HG03095 (cell line): ENCODE measurements at regions not wholly inside any gene's neighbourhood (a gene's known extent, or its start where the extent isn't known, plus 50 kb on each side); places are given as distances from the start of the nearest gene placed in this dataset.

Experiments used
- ATAC-seq: cut with Tn5 transposase; IDR thresholded peaks from one replicate; pipeline ENCODE4 v1.9.1; 2021; ENCODE audit warnings: moderate library complexity; ENCODE audit not compliant: unreplicated experiment

DNA sequence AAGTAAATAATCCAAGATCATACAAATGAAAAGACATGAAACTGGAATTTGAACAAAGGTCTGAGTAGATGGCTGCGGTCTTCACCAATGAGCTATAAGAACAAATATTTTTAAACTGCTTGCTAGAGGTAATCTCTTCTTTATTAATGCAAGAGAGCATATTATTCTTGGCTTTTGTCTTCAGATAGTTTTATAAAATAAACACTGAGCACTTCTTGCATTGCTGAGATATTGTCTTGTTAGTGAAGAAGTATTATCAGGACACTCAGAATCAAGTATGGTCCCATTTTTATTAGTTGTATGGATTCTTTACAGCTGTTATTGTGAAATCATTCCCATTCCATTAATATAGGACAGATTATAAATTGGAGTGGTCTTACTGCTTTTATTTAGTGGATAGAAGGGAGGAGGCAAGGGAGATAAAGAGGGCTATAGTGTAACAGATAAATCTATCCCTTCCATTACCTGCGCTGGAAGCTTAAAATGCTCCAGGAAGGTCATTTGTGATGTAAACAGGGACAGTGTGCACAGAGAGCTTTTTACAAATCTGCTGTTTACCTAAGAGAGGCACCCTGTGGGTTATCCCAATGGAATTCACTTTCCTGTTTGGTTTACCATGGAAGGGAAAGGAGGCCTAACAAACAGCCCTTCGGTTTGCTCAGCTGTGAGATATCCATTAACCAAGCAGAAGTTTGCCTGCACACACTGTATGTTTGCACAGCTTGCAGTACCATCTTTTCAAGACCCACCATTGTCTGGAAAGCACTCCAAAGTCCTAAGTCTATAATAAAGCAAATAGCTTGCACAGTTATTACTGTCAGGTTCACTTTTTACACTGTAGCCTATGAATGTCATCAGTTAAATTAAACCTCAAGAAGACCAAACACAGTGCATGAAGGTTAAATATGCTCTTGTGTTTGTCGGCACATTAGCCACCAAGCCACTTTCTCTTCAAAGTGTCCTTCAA, 347.7 kb upstream of the TGFBR2 start:
- ATAC-seq = no peak

DNA sequence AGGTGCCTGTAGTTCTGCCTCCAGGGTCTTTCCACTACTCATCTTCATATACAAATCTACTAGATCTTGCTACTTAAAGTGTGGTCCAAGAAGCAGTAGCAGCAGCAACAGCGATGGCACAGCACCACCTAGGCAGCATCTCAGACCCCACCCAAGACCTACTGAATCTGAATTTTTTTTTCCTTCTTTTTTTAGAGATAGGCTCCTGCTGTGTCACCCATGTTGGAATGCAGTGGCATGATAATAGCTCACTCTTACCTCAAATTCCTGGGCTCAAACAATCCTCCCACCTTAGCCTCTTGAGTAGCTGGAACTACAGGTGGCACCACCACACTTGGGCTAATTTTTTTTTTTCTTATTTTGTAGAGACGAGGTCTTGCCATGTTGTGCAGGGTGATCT, 346.7 kb upstream of the TGFBR2 start:
- ATAC-seq = no peak

DNA sequence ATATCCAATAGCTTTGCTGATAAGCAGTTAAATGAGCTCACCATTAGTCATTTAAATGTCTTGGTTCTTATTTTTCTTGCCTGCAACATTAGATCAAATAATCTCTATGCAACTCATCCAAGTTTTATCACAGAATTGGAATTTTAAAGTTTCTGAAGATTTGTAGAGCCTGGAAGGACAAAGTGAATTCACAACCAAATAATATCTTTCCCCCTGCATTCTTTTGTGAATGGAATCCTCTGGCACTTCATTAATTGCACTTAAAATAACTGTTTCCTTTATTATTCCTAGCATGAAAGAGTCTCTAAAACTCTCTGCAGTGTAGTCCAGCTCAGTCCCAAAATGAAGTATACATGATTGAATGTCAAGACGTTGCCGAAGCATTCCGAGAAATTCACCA, 345.6 kb upstream of the TGFBR2 start:
- no peak for ATAC-seq

DNA sequence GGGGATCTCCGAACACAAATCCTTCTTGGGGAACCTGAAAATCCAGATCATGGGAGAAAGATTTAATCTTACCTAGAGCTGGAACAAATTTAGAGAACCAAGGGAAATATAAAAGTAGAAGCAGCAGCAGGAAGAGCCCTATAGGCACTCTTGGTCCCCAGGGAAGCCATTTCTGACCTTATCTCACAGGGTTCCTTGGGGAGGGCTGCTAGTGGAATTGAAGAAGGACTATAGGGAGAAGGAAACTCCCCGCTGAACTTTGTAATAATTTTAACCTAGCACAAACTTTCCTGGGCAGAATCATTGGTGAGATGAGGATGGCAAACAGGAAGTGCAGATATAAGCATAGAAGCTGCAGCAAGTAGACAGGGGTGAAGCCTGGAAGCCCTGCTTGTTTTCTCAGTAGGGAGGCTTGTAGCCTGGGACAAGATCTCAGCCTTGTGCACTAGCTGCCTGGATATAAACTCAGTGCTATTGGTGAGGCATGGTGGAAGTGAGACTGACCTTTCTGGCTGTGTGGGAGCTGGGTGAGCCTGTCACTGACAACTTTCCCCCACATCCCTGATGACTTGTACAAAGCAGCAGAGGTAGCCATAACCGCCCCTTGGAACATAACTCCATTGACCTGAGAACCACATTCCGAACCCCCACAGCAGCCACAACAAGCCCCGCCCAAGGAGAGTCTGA, 343.0 kb upstream of the TGFBR2 start:
- no peak for ATAC-seq

DNA sequence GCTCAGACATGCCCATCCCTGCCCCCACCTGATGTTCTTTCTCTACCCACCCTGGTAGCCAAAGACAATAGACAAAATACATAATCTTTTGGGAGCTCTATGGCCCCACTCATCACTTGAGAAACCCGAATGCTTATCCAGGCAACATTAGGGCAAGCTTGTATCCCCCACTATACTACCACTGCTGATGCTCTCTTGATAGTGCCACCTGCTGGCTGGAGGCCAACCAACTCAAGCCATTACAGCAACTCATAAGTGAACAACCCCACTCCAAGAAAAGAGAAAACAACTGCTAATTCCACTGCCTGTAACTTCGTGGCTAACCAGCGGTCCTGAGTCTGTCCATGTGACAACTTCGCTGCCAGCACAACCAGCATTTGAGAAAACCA, 342.5 kb upstream of the TGFBR2 start:
- no peak for ATAC-seq

DNA sequence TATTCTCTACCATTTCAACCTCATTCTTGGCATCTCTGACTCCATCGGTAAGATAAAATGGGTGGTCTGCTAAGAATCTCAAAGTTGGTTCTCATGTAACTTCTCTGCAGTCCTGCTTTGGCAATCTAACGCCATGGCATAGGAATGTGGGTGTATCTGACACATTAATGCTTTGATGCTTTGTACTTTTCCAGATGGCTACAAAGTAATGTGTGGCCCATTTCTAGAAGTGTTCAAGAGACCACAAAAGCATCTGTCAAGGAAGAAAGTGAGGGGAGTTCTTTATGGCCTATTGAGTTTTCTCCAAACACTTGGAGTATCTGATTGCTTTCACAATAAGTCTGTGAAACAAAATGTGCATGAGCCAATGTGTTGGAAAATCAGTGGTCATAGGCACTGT, 339.9 kb upstream of the TGFBR2 start:
- ATAC-seq = no peak

DNA sequence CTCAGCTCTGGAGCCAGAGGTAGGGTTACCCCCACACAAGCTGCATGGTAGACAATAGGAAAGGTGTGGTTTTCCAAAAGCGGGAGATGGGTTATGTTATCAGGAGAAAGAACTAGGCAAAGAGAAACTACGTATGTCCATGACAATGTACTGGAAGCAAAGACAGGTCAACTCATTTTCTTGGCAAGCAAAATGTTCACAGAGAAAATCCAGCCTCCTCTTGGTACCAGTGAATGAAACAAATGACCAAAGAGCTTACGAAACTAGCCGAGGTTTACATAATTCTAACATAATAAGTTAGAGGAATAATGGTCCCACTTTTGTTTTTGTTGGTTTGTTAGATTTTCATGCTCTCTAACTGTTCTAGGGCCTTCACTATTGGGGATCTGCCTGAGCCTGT, 338.1 kb upstream of the TGFBR2 start:
- ATAC-seq = no peak

DNA sequence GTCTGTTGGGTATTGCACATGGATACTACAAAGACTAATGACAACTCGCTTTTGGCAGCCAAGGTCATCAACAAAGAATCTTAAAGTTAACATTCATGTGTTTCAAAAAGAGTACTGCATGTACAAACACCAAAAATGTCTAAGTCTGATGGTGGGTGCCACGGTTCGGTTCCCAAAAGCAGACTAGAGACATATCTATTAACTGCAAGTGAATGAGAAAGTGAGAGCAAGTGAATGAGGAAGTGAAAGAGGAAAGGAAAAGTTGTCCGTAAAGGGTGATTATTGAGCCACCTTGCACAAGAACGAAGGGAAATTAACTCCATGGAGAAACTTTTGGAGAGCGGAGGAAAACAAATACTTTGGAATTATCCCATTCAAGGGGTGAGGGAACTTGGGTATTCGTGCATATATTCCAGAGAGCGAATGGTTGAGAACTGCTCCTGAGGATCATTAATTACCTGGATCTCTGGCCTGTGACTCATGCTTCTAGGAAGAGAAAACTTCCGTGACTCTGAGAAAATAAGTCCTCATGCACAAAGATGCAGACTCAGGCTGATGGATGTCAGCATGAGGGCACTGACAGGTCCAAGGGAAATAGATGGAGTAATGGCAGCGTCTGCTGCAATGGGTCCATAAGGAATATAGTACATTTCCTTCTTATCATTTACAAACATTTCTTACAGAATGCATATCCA, 336.5 kb upstream of the TGFBR2 start:
- no peak for ATAC-seq

DNA sequence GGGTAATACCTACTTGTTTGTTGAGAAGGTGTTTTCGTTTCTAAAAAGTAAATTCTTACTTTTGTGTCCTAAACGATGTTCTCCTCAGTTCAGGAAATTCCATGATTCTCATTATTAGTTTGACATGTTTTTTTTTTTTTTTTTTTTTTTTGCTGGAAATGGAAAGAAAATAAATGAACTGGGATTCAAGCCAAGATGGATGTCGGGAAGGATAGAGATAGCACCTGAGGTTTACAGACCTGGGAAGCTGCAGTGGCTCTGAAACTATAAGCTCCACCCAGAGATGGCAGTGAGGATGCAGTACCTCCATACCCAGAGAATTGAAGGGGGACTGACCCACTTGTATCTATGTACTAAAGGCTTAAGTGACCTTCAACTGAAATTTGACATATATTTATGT, 334.6 kb upstream of the TGFBR2 start:
- ATAC-seq = no peak

DNA sequence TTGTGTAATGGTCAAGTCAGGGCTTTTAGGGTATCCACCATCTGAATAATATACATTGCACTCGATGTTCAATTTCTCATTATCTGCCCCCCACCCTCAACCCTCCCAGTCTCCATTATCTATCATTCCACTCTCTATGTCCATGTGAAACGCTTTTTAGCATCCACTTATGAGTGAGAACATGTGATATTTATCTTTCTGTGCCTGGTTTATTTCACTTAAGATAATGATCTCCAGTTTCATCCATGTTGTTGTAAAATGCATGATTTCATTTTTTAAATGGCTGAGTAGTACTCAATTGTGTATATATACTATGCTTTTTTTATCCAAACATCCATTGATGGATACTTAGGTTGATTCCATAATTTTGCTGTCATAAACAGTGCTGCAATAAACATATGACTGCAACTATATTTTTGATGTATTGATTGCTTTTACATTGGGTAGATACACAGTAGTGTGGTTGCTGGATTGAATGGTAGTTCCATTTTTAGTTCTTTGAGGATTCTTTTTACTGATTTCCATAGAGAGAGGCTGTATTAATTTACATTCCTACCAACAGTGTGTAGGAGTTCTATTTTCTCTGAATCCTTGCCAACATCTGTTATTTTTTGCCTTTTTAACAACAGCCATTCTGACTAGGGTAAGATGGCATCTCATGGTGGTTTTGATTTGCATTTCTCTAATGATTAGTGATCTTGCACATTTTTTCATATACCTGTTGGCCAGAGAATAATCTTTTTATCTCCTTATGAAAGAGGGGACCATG, 332.9 kb upstream of the TGFBR2 start:
- no peak for ATAC-seq

DNA sequence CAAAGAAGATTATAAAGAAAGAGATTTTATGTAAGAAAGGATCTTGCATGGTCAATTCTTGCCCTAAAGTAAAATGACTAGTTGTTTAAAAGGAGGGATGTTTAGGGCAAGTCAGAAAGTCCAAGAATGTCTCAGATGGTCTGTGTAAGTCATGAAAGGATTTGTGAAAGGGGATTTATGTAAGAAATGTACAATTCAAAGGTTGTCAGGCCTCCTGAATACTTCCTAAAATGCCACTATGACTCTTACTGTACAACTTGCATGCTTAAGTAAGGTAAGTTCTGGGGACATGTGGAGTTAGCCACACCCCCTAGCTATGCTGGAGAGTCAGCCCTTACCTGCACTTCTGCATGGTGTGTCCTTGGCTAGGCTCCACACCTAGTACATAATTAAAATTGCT, 328.9 kb upstream of the TGFBR2 start:
- no peak for ATAC-seq

DNA sequence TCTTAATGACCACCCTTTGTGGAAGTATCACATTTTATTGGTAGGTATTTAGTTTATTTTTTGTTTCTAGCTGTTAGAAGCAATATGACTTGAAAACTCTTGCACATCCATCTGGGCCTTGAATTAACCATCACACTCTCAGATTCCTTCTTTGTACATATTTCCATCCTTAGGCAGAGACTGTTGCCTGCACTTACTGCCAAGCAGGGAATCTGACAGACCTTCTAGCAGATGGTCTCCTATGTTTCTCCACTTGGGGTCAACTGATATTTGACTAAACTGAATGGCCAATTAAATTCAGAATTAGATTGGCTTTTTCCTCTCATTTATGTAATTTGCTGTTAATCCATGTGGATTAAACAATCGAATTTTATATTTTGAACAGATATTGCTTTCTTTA, 324.9 kb upstream of the TGFBR2 start:
- ATAC-seq = no peak

DNA sequence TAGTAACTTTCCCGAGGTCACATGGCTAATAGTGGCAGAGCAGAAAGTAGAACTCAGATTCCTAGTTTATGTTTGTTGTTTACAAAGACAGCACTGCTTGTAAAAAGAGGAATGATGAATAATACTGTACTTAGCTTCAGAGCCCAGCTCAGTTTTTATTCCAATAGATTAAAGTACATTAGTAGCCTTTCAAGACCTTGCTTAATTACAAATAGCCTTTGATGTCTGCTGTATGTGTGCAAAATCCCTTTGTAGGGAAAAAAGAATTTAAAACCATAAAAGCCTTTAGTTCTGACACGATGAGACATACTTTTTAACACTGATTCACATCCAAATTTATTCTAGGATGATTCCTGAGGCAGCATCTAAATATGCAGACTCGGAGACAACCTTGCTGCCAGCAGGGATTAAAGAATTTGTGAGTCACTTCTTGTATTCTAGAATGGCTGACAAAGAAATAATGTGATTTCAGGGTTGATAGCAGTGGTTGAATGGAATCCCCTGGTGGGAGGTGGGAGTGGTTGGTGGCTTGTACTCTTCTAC, 324.2 kb upstream of the TGFBR2 start:
- no peak for ATAC-seq

DNA sequence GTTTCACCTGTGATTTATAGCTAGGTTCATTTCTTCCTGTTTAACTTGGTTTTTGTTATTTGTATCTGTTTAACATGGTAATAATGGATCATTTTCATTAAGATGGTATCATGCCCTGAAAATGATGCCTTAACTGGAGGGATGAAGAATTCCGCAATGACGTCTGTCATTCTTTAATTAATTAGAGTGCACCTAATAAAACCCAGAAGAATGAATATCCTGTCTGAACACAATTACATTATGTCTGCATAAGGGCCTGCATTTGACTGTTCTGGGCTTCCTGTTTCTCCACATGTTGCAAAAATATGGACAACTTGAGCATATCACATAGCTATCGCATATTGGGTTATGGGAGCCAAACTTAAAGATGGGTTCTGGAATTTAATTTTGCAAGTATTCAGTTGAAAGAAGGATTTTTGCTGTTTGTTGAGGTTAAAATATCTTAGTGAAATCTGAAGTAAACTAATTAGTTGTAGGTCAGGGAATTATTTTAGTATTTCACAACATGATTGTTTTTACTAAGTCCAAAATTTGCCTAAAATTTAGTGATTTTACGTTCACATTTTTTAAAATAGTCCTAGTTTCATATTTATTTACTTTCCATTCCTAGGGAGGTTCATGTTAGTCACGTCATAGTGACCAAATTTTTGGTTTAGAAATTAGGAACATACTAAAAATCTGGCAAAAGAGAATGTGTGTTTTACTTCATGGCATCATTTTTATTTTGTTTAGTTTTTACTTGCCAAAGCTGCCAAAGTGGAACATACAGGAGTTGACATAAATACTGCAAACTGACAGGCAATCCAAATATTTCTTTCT, 321.0 kb upstream of the TGFBR2 start:
- no peak for ATAC-seq

DNA sequence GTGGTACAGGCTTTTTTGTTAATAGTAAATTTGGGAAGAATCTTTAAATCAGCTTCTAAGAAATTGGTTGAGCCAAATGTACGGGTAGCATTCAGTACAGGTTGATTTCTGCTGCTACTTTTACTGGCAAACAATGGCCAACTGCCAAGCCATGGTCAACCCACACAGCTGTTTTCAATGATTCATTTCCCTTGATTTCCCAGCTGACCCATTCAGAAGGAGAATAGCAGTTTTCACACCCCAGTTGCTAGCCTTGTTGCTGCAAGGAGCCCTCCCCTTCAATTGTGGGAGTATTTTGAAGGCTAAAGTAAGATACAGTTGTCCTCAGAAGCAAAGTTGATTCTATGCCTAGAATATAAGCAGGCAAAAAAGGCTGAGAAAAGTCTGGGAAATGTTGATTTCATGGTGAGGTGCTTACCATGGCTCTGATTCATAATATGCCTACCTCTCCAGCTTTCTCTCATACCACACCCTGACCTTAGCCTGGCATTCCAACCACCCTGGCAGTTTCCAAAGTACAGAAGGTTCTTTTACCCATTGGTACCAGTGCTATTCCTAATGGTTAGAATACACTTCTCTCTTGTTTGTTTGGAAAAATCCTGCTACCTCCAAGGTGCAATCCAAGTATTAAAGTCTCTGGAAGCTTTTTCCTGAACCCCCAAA, 320.3 kb upstream of the TGFBR2 start:
- no peak for ATAC-seq

DNA sequence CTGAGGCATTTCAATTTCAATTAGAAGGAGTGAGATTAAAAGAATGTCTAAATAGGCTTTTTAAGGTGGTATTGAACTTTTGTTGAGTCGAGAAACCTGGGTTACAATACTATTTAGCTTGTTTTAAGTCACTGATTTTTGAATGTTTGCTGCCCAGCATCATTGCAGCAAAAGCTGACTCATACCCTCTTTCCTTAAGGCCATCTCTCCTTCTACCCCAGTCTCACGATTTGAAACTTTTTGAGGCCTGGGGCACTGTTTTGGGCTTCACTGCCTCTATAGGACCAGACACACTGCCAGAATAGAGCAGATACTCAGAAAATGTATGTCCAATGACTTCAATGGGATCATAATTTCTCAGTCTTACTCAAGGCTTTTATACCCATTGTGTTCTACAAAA, 319.6 kb upstream of the TGFBR2 start:
- ATAC-seq = no peak

DNA sequence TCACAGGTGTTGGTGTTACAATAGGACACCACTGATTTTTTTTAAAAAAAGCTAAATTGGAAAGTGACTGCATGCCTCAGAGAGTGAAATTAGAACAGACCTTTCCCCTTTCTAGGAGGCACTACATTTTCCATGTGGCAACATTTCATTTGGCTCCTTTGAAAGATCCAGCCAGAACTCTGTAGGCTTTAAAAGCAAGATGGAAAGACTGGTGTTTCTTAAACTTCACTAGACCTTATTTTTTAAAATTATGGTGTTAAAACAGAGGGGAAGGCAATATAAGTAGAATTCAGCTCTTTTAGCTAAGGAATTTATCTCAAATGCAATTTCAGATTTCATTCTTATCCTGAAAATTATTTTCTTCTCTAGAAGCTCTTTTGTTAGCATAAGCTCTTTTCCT, 317.6 kb upstream of the TGFBR2 start:
- ATAC-seq = no peak

DNA sequence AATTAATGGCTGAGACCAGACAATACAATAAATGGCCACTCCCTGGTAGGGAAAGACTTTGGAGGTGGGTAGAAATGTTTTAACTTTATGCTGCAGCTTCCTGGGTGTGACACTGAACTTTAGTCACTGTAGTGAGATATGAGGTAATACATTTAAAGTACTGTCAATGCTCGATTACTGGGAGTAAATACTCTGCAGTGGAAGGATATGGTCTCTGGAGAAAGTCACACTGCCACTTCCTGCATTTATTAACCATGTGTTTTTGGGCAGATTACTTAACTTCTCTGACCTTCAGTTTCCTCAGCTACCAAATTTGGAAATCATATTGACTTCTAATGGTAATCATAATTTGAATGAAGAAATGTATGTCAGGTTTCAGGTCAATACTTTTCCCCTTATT, 317.1 kb upstream of the TGFBR2 start:
- ATAC-seq = no peak

DNA sequence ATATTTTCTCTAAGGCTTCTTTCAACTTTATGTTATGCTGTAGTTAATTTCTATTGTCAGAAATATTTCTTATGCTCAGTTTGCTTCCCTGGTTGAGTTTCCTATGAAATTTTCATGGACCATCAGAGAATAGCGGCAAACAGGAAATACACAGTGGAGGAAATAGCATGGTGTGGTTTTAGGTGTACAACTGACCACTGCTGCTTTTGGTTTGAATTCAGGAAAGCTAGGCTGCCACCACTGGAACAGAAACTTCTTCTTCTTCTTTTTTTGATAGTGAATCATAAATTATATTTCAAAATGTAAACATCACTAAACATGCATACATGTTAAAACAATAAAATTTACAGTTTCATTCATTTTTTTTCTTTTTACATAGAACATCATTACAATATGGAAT, 316.6 kb upstream of the TGFBR2 start:
- ATAC-seq = no peak
